GM19023 (cell line): ENCODE measurements at regions not wholly inside any gene's neighbourhood (a gene's known extent, or its start where the extent isn't known, plus 50 kb on each side); places are given as distances from the start of the nearest gene placed in this dataset.
"Not testable (repeated sequence)": the region's sequence is repeated elsewhere in the genome, so short reads cannot be mapped to it uniquely, and the experiment has no call there.

Experiments used
- ATAC-seq: cut with Tn5 transposase; IDR thresholded peaks from one replicate; pipeline ENCODE4 v1.9.1; 2021; ENCODE audit warnings: mild to moderate bottlenecking, moderate library complexity; ENCODE audit not compliant: unreplicated experiment

GRCh38 chr9:86997156-86997555, 49.9 kb upstream of the GAS1 start:
- no peak for ATAC-seq

GRCh38 chr9:86997951-86998350, 50.6 kb upstream of the GAS1 start:
- ATAC-seq: no peak

GRCh38 chr9:87002517-87002916, 55.2 kb upstream of the GAS1 start:
- no peak for ATAC-seq

- ATAC-seq: no peak
These were observed 56.7 kb upstream of the GAS1 start for GRCh38 chr9:87004016-87004415.

DNA sequence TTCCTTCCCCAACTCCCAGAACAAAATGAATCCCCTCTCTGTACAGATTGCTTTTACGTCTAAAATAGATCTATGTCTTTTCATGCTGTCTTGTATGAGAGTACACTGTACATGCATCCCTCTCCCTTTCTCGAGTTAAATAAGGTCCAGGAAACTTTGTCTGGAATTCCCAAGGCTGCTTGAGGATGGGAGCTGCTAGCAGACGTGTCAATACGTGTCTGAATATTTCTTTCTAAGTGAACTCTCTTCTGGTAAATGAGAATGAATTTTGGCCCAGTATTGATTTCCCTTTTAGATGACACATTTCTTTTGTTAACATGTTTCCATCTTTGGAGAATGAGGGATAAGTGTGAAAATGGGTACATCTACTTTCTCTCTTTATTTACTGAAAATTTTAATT, 59.6 kb upstream of the GAS1 start:
- no peak for ATAC-seq

- ATAC-seq: no peak
These were observed 60.5 kb upstream of the GAS1 start for GRCh38 chr9:87007711-87008366.

DNA sequence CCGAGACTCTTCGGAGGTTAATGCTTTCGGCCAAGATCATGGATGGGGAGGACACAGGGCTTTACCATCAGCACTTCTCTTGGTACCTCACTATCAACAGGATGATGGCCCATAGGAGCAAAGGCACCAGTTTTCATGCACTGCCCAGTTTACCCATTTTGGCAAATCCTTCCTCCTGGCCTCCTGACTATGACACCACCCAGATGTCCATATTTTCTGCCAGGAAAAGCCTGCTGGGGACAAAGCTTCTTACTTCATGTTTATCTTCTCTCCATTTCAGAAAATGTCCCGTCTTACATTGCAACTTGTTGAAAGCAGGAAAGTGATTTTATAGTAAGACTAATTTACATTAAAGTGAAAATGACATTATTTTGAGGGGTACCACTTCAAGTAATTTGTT, 61.4 kb upstream of the GAS1 start:
- no peak for ATAC-seq

DNA sequence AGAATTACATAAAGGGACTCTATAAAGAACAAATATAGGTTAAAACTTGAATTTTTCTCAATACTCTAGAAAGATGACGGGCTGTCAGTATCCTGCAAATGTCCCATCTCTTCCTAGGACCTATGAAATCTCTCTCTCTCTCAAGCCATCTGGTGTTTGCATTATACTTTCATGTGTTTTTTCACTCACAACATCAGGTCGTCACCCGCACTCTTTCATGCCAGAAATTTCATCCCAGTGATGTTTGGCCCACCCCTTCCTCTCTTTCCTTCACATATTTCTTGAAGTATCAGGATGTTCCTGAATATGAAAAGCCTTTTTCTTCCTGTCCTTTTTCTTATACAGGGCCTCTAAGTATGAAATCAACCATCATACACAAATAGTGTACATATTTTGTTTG, 63.3 kb upstream of the GAS1 start:
- ATAC-seq: no peak

DNA sequence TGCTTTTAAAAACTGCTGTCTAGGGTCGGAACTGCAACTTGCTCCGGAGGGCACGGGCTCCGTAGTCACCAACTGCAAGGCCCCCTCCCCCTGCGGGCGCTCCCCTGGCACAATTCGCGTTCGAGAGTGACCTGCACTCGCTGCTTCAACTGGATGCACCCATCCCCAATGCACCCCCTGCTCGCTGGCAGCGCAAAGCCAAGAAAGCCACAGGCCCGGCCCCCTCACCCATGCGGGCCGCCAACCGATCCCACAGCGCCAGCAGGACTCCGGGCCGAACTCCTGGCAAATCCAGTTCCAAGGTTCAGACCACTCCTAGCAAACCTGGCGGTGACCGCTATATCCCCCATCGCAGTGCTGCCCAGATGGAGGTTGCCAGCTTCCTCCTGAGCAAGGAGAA, 64.2 kb upstream of the GAS1 start:
- ATAC-seq: no peak

DNA sequence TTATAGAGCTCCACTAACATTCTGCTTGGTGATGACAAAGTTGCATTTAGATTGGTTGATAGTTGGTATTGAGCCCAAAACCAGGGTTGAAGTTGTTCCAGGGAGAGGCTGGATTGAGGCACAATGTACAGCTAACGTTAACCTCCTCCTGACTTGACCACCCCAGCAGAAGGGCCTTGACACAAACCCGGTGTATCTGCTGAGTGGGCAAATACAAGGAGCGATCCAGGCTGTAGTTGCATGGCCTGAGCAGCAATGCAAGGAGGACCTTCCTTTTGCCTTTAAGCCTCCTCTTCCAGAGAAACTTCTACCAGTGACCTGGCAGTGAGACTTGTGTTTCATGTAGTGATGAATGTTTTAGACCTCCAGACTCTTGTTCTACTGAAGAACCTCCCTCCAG, 66.2 kb upstream of the GAS1 start:
- ATAC-seq: no peak

DNA sequence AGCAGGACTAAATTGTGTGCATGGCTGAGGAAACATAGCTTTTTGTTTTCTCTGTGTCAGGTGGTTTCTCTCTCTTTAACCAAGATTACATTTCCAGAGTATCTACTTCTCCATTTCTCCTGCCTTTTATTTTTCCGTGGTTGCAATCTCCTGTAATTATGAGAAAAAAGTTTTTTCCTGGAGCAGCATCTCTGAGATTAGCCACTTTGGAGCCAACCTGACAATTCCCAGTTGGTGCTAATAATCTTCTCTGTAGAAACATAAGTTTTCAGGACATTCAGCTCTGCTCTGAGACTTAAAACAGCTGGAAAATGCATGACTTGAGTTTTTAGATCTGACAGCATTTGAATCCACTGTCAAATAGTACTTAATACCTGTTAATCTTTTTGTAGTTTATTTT, 67.1 kb upstream of the GAS1 start:
- no peak for ATAC-seq

DNA sequence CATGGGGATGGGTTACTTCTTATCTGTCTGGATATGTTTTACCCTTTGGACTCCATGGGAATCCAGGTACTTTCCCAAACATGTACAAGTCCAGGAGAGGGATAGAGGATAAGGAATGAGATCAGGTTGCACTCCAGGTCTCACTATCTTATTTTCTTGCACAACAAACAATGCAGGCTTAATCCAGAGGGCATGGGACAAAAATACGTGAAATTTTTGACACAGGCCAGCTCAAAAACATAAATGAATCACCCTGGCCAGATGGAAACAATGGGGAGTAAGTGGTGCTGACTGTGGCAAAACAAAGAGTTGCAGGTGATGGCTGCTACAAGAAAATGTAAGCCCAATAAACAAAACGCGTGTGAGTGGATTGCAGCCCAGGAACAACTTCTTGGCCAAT, 69.4 kb upstream of the GAS1 start:
- no peak for ATAC-seq

- no peak for ATAC-seq
These were observed 73.1 kb upstream of the GAS1 start for GRCh38 chr9:87020169-87020950.

DNA sequence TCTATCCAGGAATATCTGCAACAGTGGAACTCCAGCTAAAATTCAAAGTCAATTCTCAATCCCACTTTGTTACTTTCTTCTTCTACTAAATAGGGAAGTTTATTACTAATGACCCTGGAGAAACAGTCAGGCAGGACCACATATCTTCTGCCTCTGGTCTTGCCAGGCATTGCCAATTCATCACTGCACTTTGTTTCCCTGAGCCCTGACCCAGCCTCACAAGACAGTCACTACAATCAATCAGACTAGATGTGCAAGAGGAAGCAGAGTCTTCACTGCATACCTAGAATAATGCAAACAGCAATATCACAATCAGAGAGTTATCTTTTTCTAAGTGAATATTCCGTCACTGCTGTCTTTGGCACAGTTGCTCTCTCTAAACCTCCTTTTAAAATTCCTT, 74.9 kb upstream of the GAS1 start:
- no peak for ATAC-seq

GRCh38 chr9:87026204-87026603, 78.9 kb upstream of the GAS1 start:
- ATAC-seq: no peak

DNA sequence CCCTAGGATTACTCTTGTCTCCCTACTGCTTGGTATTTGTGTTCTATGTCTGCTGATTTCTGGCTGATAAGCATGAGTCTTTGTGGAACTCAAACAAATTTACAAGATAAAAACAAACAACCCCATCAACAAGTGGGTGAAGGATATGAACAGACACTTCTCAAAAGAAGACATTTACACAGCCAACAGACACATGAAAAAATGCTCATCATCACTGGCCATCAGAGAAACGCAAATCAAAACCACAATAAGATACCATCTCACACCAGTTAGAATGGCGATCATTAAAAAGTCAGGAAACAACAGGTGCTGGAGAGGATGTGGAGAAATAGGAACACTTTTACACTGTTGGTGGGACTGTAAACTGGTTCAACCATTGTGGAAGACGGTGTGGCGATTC, 81.5 kb upstream of the GAS1 start:
- not testable (repeated sequence) for ATAC-seq

GRCh38 chr9:87029905-87030304, 82.6 kb upstream of the GAS1 start:
- ATAC-seq: no peak

DNA sequence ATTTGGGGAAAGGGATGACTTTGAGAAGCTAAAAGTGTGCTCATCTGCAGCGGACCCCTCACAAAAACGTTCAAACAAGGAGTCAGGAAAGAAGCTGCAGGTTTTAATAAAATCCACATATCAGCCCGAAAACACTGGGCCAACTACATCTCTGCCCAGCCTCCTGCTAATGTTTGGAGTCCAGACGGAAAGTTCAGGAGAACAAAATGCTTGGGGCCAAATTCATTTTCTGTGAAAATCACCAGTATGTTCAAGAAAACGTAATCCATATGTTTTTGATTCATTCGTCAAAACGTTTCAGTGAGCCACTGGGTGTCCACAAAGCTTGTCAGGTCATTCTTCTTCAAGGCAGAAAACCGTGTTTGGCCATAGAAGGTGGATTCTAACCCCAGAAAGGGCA, 87.5 kb upstream of the GAS1 start:
- no peak for ATAC-seq

DNA sequence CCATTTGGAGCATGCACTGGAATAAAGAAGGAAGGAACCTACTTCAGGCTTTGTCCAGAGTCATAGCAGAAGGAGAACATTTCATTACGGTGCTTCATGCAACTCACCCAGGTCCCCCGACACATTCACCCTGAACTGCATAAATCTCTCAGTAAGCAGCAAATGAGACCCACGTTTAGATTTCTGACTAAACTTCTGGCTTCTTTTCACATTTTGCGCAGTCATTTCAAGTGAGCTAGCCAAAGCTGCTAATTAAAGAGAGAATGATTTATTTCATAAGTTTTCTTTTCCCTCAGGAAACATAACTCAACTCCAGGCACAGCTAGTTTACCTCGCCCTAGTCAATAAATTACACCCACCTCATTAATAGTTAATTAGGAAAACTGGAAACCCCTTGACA, 88.6 kb upstream of the GAS1 start:
- no peak for ATAC-seq

GRCh38 chr9:87036506-87036905, 89.2 kb upstream of the GAS1 start:
- no peak for ATAC-seq

- no peak for ATAC-seq
These were observed 92.6 kb upstream of the GAS1 start for GRCh38 chr9:87039809-87040392.

DNA sequence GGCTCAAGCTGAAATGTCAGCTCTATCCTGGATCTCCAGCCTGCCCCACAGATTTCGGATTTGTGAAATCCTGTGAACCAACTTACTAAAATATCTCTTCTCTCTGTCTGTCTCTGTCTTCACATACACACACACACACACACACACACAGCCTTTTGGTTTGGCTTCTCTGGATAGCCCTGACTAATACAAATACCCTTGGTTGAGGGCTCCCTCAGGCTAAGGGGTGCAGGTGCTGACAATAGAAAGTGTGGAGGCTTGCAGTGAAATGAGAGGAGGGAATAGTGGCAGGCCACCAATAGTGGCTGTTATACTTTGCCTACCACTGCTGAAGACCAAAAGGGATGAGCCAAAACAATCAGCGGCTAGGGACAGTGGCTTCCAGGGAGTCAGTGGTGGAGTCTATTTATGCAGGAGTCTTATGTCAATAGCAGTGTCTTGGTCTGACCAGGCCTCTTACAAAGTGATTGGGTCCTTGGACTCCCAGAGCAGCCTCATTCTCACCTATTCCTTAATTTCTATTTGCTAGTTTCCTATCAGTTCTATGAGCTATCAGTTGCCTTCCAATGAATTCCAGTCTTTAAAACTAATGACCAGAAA, 93.2 kb upstream of the GAS1 start:
- ATAC-seq: no peak
